ENCODE measurements at regions not wholly inside any gene's neighbourhood (a gene's known extent, or its start where the extent isn't known, plus 50 kb on each side); places are given as distances from the start of the nearest gene placed in this dataset.

DNA sequence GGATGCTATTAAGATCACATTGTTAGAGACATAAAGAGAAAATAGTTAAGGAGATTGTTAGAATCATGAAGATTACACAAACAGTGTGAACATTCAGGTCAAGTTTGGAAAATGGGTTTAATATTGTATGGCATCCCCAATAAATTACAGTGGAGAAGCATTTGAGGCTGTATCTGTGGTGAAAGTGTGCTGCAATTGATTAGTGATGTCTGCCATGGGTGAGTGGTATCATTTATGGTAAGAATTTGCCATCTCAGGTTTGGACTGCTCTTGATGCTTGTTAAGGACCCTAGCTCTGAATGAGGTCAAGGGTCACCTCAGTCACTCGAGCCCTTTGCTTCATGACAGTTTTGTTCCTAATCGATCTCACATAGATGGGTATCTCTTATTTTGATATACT is 265.7 kb upstream of the SRRM4 start:
- Histone ChIP-seq H3K27ac (no peak overlapping the region), H3K27me3 (no peaks in the 10 kb centered on the region), H3K4me1 (no peaks in the 10 kb centered on the region), H3K4me3 (no peak overlapping the region), H3K9me3 (no peaks in the 10 kb centered on the region), H3K36me3 (no peaks in the 10 kb centered on the region)
- no peak for DNase-seq
- TF ChIP-seq POLR2AphosphoS5 (IDR thresholded peaks at IDR 0.05), result no peak
- TF ChIP-seq POLR2A (IDR thresholded peaks at IDR 0.05), result no peak
- TF ChIP-seq EP300 (IDR thresholded peaks at IDR 0.05; ENCODE audit: low read depth), result no peak
- TF ChIP-seq, protein P1, sequence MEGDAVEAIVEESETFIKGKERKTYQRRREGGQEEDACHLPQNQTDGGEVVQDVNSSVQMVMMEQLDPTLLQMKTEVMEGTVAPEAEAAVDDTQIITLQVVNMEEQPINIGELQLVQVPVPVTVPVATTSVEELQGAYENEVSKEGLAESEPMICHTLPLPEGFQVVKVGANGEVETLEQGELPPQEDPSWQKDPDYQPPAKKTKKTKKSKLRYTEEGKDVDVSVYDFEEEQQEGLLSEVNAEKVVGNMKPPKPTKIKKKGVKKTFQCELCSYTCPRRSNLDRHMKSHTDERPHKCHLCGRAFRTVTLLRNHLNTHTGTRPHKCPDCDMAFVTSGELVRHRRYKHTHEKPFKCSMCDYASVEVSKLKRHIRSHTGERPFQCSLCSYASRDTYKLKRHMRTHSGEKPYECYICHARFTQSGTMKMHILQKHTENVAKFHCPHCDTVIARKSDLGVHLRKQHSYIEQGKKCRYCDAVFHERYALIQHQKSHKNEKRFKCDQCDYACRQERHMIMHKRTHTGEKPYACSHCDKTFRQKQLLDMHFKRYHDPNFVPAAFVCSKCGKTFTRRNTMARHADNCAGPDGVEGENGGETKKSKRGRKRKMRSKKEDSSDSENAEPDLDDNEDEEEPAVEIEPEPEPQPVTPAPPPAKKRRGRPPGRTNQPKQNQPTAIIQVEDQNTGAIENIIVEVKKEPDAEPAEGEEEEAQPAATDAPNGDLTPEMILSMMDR (IDR thresholded peaks at IDR 0.05), result no peak
- in situ Hi-C loops (cut with MboI; ENCODE audit: low pct_ligation_motif_present in 1 of 4, low pct_unique_long_range_greater_than_20kb in 1 of 4, low sequenced_read_pairs in 3 of 4), result no loop called here
- intact Hi-C loops (cut with DNase I; ENCODE audit: low total_unique reads), result no loop called here
- WGBS, 2 donors (ENCODE audit: low coverage in 1 of 2), result 33 to 84% methylated on average over 1 to 2 of the region's 2 CpGs

DNA sequence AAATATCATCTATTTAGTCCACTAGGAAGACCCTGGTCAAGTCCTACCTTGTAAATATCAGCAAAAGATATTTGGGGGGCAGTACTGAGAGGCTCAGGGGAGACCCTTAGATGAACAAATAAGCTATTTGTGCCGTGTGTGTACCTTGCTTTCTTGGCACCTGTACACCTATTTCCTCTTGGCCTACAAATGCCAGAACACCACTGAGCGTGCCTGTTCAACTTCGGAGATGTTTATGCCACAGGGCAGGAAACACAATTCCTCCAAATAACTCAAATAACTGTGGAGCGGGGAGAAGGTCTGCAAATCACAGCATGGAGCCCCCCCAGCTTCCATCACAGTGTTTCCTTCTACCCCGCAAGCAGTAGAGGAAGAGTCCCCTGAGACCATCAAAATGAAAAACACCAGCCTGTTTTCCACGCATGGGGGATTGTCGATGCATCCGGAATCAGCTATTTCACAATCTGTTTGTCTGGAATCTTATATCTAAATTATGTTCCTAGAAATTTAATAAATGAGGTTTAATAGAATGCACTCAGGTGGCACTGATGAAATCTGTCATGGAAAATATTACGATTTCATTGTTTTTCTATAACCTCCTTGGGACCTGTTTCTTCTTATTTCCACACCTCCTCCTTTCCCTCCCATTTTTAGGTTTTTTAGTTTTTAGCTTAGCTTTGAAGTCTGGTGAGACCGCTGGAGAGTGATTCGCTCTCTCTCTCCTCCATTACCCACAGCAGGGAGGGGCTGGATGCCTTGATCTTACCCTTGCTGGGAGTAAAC is 254.0 kb upstream of the SRRM4 start:
- Histone ChIP-seq H3K9me3 (no peaks in the 10 kb centered on the region), H3K27ac (no peak overlapping the region), H3K4me1 (no peaks in the 10 kb centered on the region), H3K4me3 (no peak overlapping the region), H3K27me3 (no peaks in the 10 kb centered on the region), H3K36me3 (no peaks in the 10 kb centered on the region)
- intact Hi-C loops (cut with DNase I; ENCODE audit: low total_unique reads) (no loop called here), in situ Hi-C loops (cut with MboI; ENCODE audit: low pct_ligation_motif_present in 1 of 4, low pct_unique_long_range_greater_than_20kb in 1 of 4, low sequenced_read_pairs in 3 of 4) (no loop called here)
- WGBS, 2 donors (ENCODE audit: low coverage in 1 of 2), result 64 to 72% methylated on average over 11 of the region's 11 CpGs
- TF ChIP-seq, protein P1 (IDR thresholded peaks at IDR 0.05), result no peak
- no peak for TF ChIP-seq EP300 (IDR thresholded peaks at IDR 0.05; ENCODE audit: low read depth)
- no peak for TF ChIP-seq POLR2AphosphoS5 (IDR thresholded peaks at IDR 0.05)
- TF ChIP-seq POLR2A (IDR thresholded peaks at IDR 0.05), result no peak
- no peak for DNase-seq

DNA sequence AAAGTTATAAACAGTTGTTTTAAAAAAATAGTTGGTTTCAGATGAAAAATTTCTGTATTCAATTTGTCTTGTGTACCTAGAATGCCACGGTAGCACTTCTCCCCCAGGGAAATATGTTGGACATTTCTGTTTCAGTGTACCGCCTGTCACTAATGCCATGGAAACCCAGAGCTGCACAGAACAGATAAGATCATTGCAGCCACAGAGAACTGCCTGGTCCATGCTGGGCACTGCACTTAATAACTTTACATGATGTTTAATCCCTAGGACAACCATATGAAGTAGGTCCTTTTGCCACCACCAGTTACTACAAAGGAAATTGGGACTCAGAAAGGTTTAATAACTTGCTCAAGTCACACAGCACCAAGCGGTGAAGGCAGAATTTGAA is 253.4 kb upstream of the SRRM4 start:
- no peaks in the 10 kb centered on the region for H3K4me1 ChIP-seq
- H3K4me3 ChIP-seq, result no peak overlapping the region
- no peaks in the 10 kb centered on the region for H3K27me3 ChIP-seq
- no peak for DNase-seq
- no peaks in the 10 kb centered on the region for H3K9me3 ChIP-seq
- no peak overlapping the region for H3K27ac ChIP-seq
- intact Hi-C loops (cut with DNase I; ENCODE audit: low total_unique reads), result no loop called here
- TF ChIP-seq POLR2AphosphoS5 (IDR thresholded peaks at IDR 0.05) (no peak), EP300 (IDR thresholded peaks at IDR 0.05; ENCODE audit: low read depth) (no peak), POLR2A (IDR thresholded peaks at IDR 0.05) (no peak)
- TF ChIP-seq, protein P1 (IDR thresholded peaks at IDR 0.05), result no peak
- 71 to 81% methylated on average over 1 to 3 of the region's 3 CpGs for WGBS, 2 donors (ENCODE audit: low coverage in 1 of 2)
- no peaks in the 10 kb centered on the region for H3K36me3 ChIP-seq
- in situ Hi-C loops (cut with MboI; ENCODE audit: low pct_ligation_motif_present in 1 of 4, low pct_unique_long_range_greater_than_20kb in 1 of 4, low sequenced_read_pairs in 3 of 4), result no loop called here

DNA sequence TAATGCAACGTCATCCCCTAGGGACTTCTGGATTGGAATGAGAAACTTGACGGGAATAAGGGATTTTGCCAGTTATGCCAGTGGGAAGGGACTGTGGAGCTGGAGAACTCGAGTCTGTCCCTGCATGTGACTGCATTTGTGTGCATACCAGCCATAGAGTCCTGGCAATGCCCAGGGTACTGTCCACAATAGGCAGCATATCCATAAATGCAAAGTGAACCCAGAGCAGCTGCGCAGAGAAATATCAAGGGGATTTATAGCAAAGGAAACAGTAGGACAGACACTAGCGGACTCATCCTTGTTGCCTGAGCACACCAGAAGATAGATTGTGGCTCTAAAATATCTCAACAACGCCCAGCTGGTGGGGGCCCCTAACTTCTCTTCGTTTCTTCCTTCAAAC is 247.1 kb upstream of the SRRM4 start:
- 28 to 43% methylated on average over 4 to 7 of the region's 7 CpGs for WGBS, 2 donors (ENCODE audit: low coverage in 1 of 2)
- Histone ChIP-seq H3K4me3 (no peak overlapping the region), H3K4me1 (no peaks in the 10 kb centered on the region), H3K9me3 (no peaks in the 10 kb centered on the region), H3K27ac (no peak overlapping the region), H3K36me3 (no peaks in the 10 kb centered on the region), H3K27me3 (no peaks in the 10 kb centered on the region)
- TF ChIP-seq, protein P1 (IDR thresholded peaks at IDR 0.05), result no peak
- TF ChIP-seq EP300 (IDR thresholded peaks at IDR 0.05; ENCODE audit: low read depth), result no peak
- TF ChIP-seq POLR2A (IDR thresholded peaks at IDR 0.05), result no peak
- no peak for TF ChIP-seq POLR2AphosphoS5 (IDR thresholded peaks at IDR 0.05)
- in situ Hi-C loops (cut with MboI; ENCODE audit: low pct_ligation_motif_present in 1 of 4, low pct_unique_long_range_greater_than_20kb in 1 of 4, low sequenced_read_pairs in 3 of 4) (no loop called here), intact Hi-C loops (cut with DNase I; ENCODE audit: low total_unique reads) (no loop called here)
- DNase-seq, result no peak
